Liver (tissue), 8 donors: ENCODE measurements at regions not wholly inside any gene's neighbourhood (a gene's known extent, or its start where the extent isn't known, plus 50 kb on each side); places are given as distances from the start of the nearest gene placed in this dataset.

Source experiments
- DNase-seq: peaks from one replicate; pipeline ENCODE4 v3.0.0-alpha.2; 2017; ENCODE audit warnings: low spot score
- H3K27ac ChIP-seq, 2 donors: one replicate each; pipeline ENCODE4 v1.7.0; 2013; ENCODE audit warnings: inconsistent platforms in 2 of 2, low read length in 2 of 2, control low read depth in 1 of 2, low read depth in 1 of 2, mild to moderate bottlenecking in 1 of 2
- H3K27me3 ChIP-seq, 4 donors: one replicate each; pipeline versions ENCODE4 v1.6.1 to v1.7.0; 2013; ENCODE audit warnings: low read length in 3 of 4, inconsistent platforms in 1 of 4, mild to moderate bottlenecking in 1 of 4, moderate library complexity in 1 of 4; ENCODE audit not compliant: control insufficient read depth in 4 of 4, insufficient read depth in 4 of 4
- H3K36me3 ChIP-seq, 4 donors: one replicate each; pipeline versions ENCODE4 v1.6.1 to v1.7.0; 2013; ENCODE audit warnings: low read length in 3 of 4, mild to moderate bottlenecking in 3 of 4, low read depth in 1 of 4, moderate library complexity in 1 of 4; ENCODE audit not compliant: control insufficient read depth in 4 of 4, insufficient read depth in 3 of 4
- H3K4me1 ChIP-seq, 4 donors: one replicate each; pipeline versions ENCODE4 v1.6.1 to v1.7.0; 2013; ENCODE audit warnings: low read length in 3 of 4, mild to moderate bottlenecking in 3 of 4, moderate library complexity in 1 of 4; ENCODE audit not compliant: control insufficient read depth in 4 of 4, insufficient read depth in 4 of 4
- H3K4me3 ChIP-seq, 3 donors: one replicate each; pipeline versions ENCODE4 v1.6.1 to v1.7.0; 2013; ENCODE audit warnings: low read length in 3 of 3, control low read depth in 1 of 3, low read depth in 1 of 3, mild to moderate bottlenecking in 1 of 3
- H3K9ac ChIP-seq, 2 donors: one replicate each; pipeline ENCODE4 v1.7.0; 2013; ENCODE audit warnings: low read length in 2 of 2, mild to moderate bottlenecking in 2 of 2, moderate library complexity in 2 of 2, control low read depth in 1 of 2, low read depth in 1 of 2
- H3K9me3 ChIP-seq, 4 donors: one replicate each; pipeline versions ENCODE4 v1.6.1 to v1.7.0; 2013; ENCODE audit warnings: low read length in 3 of 4; ENCODE audit not compliant: control insufficient read depth in 4 of 4
- EGR1 ChIP-seq, 2 donors: IDR thresholded peaks; 2 replicates each; pipeline ENCODE4 v1.6.1; 2016 to 2018; ENCODE audit warnings: antibody characterized with exemption in 2 of 2, low read depth in 2 of 2
- FOXA1 ChIP-seq: IDR thresholded peaks from 2 replicates; pipeline ENCODE4 v1.6.1; 2016; ENCODE audit warnings: antibody characterized with exemption
- FOXA2 ChIP-seq: IDR thresholded peaks from 2 replicates; pipeline ENCODE4 v1.6.1; 2016; ENCODE audit warnings: antibody characterized with exemption
- GABPA ChIP-seq, 2 donors: IDR thresholded peaks in 1 of 2; conservative IDR thresholded peaks in 1 of 2; 2 replicates each; pipeline ENCODE4 v1.6.1; 2016; ENCODE audit warnings: antibody characterized with exemption in 2 of 2, mild to moderate bottlenecking in 1 of 2, moderate library complexity in 1 of 2
- HNF4A ChIP-seq, 2 donors: conservative IDR thresholded peaks; 2 replicates each; pipeline ENCODE4 v1.6.1; 2016; ENCODE audit warnings: antibody characterized with exemption in 2 of 2, mild to moderate bottlenecking in 2 of 2
- HNF4G ChIP-seq: IDR thresholded peaks from 2 replicates; pipeline ENCODE4 v1.6.1; 2016; ENCODE audit warnings: antibody characterized with exemption
- JUND ChIP-seq, 2 donors: IDR thresholded peaks; 2 replicates each; pipeline ENCODE4 v1.6.1; 2016; ENCODE audit warnings: antibody characterized with exemption in 2 of 2
- NR2F2 ChIP-seq: IDR thresholded peaks from 2 replicates; pipeline ENCODE4 v1.6.1; 2016; ENCODE audit warnings: antibody characterized with exemption
- RAD21 ChIP-seq, 2 donors: IDR thresholded peaks; 2 replicates each; pipeline ENCODE4 v1.6.1; 2016; ENCODE audit warnings: antibody characterized with exemption in 2 of 2, mild to moderate bottlenecking in 2 of 2
- RXRA ChIP-seq, 2 donors: IDR thresholded peaks; 2 replicates each; pipeline ENCODE4 v1.6.1; 2017 to 2018; ENCODE audit warnings: antibody characterized with exemption in 2 of 2, mild to moderate bottlenecking in 1 of 2
- SP1 ChIP-seq: IDR thresholded peaks from 2 replicates; pipeline ENCODE4 v1.6.1; 2018; ENCODE audit warnings: antibody characterized with exemption, mild to moderate bottlenecking
- TAF1 ChIP-seq: conservative IDR thresholded peaks from 2 replicates; pipeline ENCODE4 v1.6.1; 2016; ENCODE audit warnings: antibody characterized with exemption, mild to moderate bottlenecking
- YY1 ChIP-seq: IDR thresholded peaks from 2 replicates; pipeline ENCODE4 v1.6.1; 2016; ENCODE audit warnings: antibody characterized with exemption, mild to moderate bottlenecking
- WGBS: extraction: QIAGEN DNeasy Blood & Tissue Kit; methylation state at CpG from one replicate; pipeline ENCODE4 v1.1.7; 2013; 5-methylcytosine and 5-hydroxymethylcytosine counted together
- TF ChIP-seq, protein P1 (sequence below): IDR thresholded peaks from 2 replicates; pipeline ENCODE4 v1.6.1; 2016; ENCODE audit warnings: antibody characterized with exemption
- TF ChIP-seq, protein P2 (sequence below): IDR thresholded peaks from 2 replicates; pipeline ENCODE4 v1.6.1; 2016; ENCODE audit warnings: antibody characterized with exemption
- TF ChIP-seq, protein P3 (sequence below): IDR thresholded peaks from 2 replicates; pipeline ENCODE4 v1.6.1; 2016; ENCODE audit warnings: antibody characterized with exemption, mild to moderate bottlenecking
- TF ChIP-seq, protein P4 (sequence below): fragments of 150-350 bp; IDR thresholded peaks from 2 replicates; pipeline ENCODE4 v1.5.1; 2017; ENCODE audit warnings: improper control_type of control experiment, low read depth, low read length; ENCODE audit not compliant: missing input control
- TF ChIP-seq, protein P5 (sequence below): IDR thresholded peaks from 2 replicates; pipeline ENCODE4 v1.6.1; 2016; ENCODE audit warnings: antibody characterized with exemption
- donor health status: healthy.
- donor health status: healthy.
- donor health status: healthy.
- donor health status: healthy.
- donor health status: healthy.

DNA sequence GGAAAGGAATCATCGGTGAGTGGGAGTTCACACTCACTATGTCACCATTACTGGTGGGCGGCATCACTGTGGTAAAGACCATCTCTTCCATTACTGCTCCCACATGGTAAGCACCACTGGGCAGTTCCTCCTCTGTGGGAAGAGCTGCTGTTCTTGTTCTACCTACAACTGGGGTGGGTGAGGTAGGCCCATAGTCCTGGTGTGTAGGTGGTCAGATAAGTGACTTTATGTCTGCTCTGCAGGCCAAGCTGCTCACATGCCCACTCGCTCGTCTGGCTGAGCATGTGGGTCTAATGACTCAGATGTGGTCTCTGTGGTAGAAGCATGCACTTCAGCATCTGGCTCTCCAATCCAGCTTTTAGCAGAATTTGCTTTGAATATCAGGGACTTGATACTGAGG is 82.9 kb downstream of the TMEM215 start (continued):
- TF ChIP-seq, protein P1, sequence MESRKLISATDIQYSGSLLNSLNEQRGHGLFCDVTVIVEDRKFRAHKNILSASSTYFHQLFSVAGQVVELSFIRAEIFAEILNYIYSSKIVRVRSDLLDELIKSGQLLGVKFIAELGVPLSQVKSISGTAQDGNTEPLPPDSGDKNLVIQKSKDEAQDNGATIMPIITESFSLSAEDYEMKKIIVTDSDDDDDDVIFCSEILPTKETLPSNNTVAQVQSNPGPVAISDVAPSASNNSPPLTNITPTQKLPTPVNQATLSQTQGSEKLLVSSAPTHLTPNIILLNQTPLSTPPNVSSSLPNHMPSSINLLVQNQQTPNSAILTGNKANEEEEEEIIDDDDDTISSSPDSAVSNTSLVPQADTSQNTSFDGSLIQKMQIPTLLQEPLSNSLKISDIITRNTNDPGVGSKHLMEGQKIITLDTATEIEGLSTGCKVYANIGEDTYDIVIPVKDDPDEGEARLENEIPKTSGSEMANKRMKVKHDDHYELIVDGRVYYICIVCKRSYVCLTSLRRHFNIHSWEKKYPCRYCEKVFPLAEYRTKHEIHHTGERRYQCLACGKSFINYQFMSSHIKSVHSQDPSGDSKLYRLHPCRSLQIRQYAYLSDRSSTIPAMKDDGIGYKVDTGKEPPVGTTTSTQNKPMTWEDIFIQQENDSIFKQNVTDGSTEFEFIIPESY, result no peak
- no peak for TF ChIP-seq YY1

DNA sequence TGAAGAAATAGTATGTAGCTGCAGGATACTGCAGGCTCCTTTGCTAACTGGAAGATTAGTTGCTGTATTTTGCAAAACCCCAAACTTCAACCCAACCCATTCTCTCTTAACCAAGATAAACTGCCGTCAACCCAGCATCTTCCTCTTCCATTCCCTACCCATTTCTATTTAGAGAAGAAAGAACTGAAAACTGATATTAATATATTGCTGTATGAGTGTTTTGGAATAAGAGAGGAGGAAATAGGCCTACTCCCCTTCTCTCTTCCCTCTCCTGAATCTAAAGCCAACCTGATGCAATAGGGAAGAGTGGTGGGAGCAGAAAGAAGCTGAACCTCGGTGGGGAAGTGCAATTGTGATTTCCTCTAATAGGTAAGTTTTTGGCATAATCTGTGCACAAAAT is 83.7 kb downstream of the TMEM215 start:
- Histone ChIP-seq H3K36me3 (no peaks in the 10 kb centered on the region), H3K27ac (no peak overlapping the region), H3K4me3 (no peak overlapping the region), H3K9me3 (no peaks in the 10 kb centered on the region), H3K27me3 (peaks cover 0 to 2% (median 0%) of the 10 kb centered on the region in 4 donors), H3K4me1 (no peaks in the 10 kb centered on the region), H3K9ac (no peak overlapping the region)
- TF ChIP-seq FOXA2 (no peak), NR2F2 (no peak)
- TF ChIP-seq, protein P2, sequence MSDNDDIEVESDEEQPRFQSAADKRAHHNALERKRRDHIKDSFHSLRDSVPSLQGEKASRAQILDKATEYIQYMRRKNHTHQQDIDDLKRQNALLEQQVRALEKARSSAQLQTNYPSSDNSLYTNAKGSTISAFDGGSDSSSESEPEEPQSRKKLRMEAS, result peak; percentile 15
- 75% methylated on average over 2 of the region's 2 CpGs for WGBS
- no peak for DNase-seq

DNA sequence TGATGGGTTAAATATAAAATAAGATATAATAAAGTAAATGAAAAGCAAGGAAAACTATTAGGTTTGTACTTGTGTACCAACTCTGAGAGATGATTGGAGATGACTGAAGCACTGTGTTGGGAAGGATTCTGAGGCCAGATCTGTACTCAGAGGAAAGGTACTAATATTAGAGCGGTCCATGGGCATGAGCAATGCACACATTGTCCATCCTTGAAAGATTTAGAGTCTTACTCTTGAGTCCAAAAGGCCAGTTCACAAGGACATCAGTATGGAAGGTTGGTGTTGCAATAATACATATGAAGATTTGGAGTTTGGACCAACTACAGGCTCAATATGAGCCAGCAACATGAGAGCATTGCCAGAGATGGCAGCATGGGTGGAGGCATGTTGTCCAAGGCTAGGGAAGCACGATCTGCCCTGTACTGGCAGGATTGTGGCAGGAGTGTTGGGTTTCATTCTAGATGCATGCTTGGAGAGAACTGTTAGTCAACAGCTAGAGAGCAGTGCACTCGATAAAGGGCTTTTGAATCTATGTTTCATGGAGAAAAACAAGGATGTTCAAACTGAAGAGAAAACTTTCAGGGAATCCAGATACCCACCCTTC is 84.4 kb downstream of the TMEM215 start:
- TF ChIP-seq RXRA (IDR thresholded peaks at IDR 0.05) (no peak), HNF4A (conservative IDR thresholded peaks at IDR 0.05) (no peak), FOXA2 (no peak), EGR1 (IDR thresholded peaks at IDR 0.05; ENCODE audit: low read depth in 2 of 2) (no peak), YY1 (no peak), RAD21 (IDR thresholded peaks at IDR 0.05) (no peak), SP1 (no peak), GABPA (IDR thresholded peaks at IDR 0.05 in 1 of 2, conservative IDR thresholded peaks at IDR 0.05 in 1 of 2) (no peak), TAF1 (no peak), HNF4G (no peak), FOXA1 (no peak), JUND (IDR thresholded peaks at IDR 0.05) (no peak), NR2F2 (no peak)
- TF ChIP-seq, protein P2, result no peak
- TF ChIP-seq, protein P3, sequence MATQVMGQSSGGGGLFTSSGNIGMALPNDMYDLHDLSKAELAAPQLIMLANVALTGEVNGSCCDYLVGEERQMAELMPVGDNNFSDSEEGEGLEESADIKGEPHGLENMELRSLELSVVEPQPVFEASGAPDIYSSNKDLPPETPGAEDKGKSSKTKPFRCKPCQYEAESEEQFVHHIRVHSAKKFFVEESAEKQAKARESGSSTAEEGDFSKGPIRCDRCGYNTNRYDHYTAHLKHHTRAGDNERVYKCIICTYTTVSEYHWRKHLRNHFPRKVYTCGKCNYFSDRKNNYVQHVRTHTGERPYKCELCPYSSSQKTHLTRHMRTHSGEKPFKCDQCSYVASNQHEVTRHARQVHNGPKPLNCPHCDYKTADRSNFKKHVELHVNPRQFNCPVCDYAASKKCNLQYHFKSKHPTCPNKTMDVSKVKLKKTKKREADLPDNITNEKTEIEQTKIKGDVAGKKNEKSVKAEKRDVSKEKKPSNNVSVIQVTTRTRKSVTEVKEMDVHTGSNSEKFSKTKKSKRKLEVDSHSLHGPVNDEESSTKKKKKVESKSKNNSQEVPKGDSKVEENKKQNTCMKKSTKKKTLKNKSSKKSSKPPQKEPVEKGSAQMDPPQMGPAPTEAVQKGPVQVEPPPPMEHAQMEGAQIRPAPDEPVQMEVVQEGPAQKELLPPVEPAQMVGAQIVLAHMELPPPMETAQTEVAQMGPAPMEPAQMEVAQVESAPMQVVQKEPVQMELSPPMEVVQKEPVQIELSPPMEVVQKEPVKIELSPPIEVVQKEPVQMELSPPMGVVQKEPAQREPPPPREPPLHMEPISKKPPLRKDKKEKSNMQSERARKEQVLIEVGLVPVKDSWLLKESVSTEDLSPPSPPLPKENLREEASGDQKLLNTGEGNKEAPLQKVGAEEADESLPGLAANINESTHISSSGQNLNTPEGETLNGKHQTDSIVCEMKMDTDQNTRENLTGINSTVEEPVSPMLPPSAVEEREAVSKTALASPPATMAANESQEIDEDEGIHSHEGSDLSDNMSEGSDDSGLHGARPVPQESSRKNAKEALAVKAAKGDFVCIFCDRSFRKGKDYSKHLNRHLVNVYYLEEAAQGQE, result no peak
- TF ChIP-seq, protein P1, result no peak
- TF ChIP-seq, protein P4, sequence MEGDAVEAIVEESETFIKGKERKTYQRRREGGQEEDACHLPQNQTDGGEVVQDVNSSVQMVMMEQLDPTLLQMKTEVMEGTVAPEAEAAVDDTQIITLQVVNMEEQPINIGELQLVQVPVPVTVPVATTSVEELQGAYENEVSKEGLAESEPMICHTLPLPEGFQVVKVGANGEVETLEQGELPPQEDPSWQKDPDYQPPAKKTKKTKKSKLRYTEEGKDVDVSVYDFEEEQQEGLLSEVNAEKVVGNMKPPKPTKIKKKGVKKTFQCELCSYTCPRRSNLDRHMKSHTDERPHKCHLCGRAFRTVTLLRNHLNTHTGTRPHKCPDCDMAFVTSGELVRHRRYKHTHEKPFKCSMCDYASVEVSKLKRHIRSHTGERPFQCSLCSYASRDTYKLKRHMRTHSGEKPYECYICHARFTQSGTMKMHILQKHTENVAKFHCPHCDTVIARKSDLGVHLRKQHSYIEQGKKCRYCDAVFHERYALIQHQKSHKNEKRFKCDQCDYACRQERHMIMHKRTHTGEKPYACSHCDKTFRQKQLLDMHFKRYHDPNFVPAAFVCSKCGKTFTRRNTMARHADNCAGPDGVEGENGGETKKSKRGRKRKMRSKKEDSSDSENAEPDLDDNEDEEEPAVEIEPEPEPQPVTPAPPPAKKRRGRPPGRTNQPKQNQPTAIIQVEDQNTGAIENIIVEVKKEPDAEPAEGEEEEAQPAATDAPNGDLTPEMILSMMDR, result no peak
- TF ChIP-seq, protein P5, sequence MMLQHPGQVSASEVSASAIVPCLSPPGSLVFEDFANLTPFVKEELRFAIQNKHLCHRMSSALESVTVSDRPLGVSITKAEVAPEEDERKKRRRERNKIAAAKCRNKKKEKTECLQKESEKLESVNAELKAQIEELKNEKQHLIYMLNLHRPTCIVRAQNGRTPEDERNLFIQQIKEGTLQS, result no peak
- Histone ChIP-seq H3K4me1 (no peaks in the 10 kb centered on the region), H3K27me3 (peaks cover 0 to 2% (median 0%) of the 10 kb centered on the region in 4 donors), H3K9ac (no peak overlapping the region), H3K9me3 (no peaks in the 10 kb centered on the region), H3K36me3 (no peaks in the 10 kb centered on the region), H3K4me3 (no peak overlapping the region), H3K27ac (no peak overlapping the region)
- no peak for DNase-seq
- WGBS, result 73% methylated on average over 3 of the region's 3 CpGs
